H1 (cell line): ENCODE measurements at regions not wholly inside any gene's neighbourhood (a gene's known extent, or its start where the extent isn't known, plus 50 kb on each side); places are given as distances from the start of the nearest gene placed in this dataset.

ENCODE experiments used
- CHD2 ChIP-seq: IDR thresholded peaks from 2 replicates; pipeline ENCODE4 v1.6.1; 2012; ENCODE audit warnings: low read length, improper control_type of control experiment
- CTCF ChIP-seq, 3 experiments: IDR thresholded peaks; 1 replicate in 2 of 3; 2 replicates in 1 of 3; pipeline versions ENCODE4 v1.5.1 to v1.6.1; 2011; ENCODE audit warnings: low read length in 3 of 3, mild to moderate bottlenecking in 3 of 3, inconsistent platforms in 2 of 3, low read depth in 1 of 3, moderate library complexity in 1 of 3; ENCODE audit not compliant: insufficient read depth in 1 of 3; ENCODE audit errors: control extremely low read depth in 1 of 3
- EP300 ChIP-seq, 2 experiments: IDR thresholded peaks; 1 replicate in 1 of 2; 2 replicates in 1 of 2; pipeline ENCODE4 v1.6.1; 2011 to 2012; ENCODE audit warnings: low read depth in 2 of 2, low read length in 2 of 2, mild to moderate bottlenecking in 2 of 2, borderline replicate concordance in 1 of 2, inconsistent platforms in 1 of 2, moderate library complexity in 1 of 2
- EZH2 ChIP-seq: fragments of 200-600 bp; sonication (generic); IDR thresholded peaks from 2 replicates; pipeline ENCODE4 v1.7.1; 2012; ENCODE audit warnings: low read depth, mild to moderate bottlenecking, moderate library complexity, low read length, inconsistent platforms; ENCODE audit not compliant: severe bottlenecking
- GABPA ChIP-seq: IDR thresholded peaks from 2 replicates; pipeline ENCODE4 v1.6.1; 2011; ENCODE audit warnings: mild to moderate bottlenecking, low read length, moderate library complexity, borderline replicate concordance; ENCODE audit not compliant: insufficient read depth
- HDAC2 ChIP-seq, 2 experiments: fragments of 300-600 bp in 1 of 2; sonication (generic) in 1 of 2; IDR thresholded peaks; 2 replicates each; pipeline ENCODE4 v1.6.1; 2011 to 2012; ENCODE audit warnings: low read depth in 2 of 2, low read length in 2 of 2, mild to moderate bottlenecking in 2 of 2, moderate library complexity in 2 of 2, borderline replicate concordance in 1 of 2, inconsistent platforms in 1 of 2
- JUND ChIP-seq: IDR thresholded peaks from 2 replicates; pipeline ENCODE4 v1.6.1; 2011; ENCODE audit warnings: mild to moderate bottlenecking, improper control_type of control experiment, low read length
- POLR2AphosphoS5 ChIP-seq: IDR thresholded peaks from 2 replicates; pipeline ENCODE4 v1.6.1; 2011; ENCODE audit warnings: low read depth, low read length
- RXRA ChIP-seq: IDR thresholded peaks from 2 replicates; pipeline ENCODE4 v1.6.1; 2011; ENCODE audit warnings: low read depth, mild to moderate bottlenecking, low read length, moderate library complexity; ENCODE audit not compliant: insufficient read depth
- TBP ChIP-seq: IDR thresholded peaks from 2 replicates; pipeline ENCODE4 v1.6.1; 2011; ENCODE audit warnings: low read depth, low read length, improper control_type of control experiment
- USF2 ChIP-seq: IDR thresholded peaks from 2 replicates; pipeline ENCODE4 v1.6.1; 2011; ENCODE audit warnings: low read length, improper control_type of control experiment
- YY1 ChIP-seq: IDR thresholded peaks from 2 replicates; pipeline ENCODE4 v1.6.1; 2011; ENCODE audit warnings: low read depth, mild to moderate bottlenecking, low read length

- TF ChIP-seq YY1 (no peak), EZH2 (no peak), POLR2AphosphoS5 (no peak), CTCF (IDR thresholded peaks at IDR 0.05; ENCODE audit: control extremely low read depth in 1 of 3, insufficient read depth in 1 of 3, low read depth in 1 of 3, low read length in 3 of 3) (no peak), EP300 (IDR thresholded peaks at IDR 0.05; ENCODE audit: borderline replicate concordance in 1 of 2, low read depth in 2 of 2, low read length in 2 of 2) (no peak), USF2 (no peak), RXRA (no peak), GABPA (no peak), JUND (no peak), HDAC2 (IDR thresholded peaks at IDR 0.05; ENCODE audit: borderline replicate concordance in 1 of 2, low read depth in 2 of 2, low read length in 2 of 2) (no peak), CHD2 (no peak), TBP (no peak)
These were observed 300.6 kb upstream of the ECI2 start for GRCh38 chr6:4435981-4436445.
